B cell (primary cell): ENCODE measurements at regions not wholly inside any gene's neighbourhood (a gene's known extent, or its start where the extent isn't known, plus 50 kb on each side); places are given as distances from the start of the nearest gene placed in this dataset.

ENCODE experiments used
- ATAC-seq: fragments of 200-7000 bp; cut with Tn5 transposase; one replicate; pipeline ENCODE4 v1.10.0; 2021; ENCODE audit warnings: low read depth, mild to moderate bottlenecking, moderate number of reproducible peaks, moderate library complexity
- CTCF ChIA-PET: fragments of 350-600 bp; sonication (Branson Sonifier 250); formaldehyde crosslinking; loops from one replicate; lab custom pipeline; 2021; ENCODE audit warnings: antibody characterized with exemption, inconsistent platforms; lab: Charles Lee
- POLR2A ChIA-PET: fragments of 350-600 bp; sonication (Branson Sonifier 250); formaldehyde crosslinking; loops from one replicate; lab custom pipeline; 2021; ENCODE audit warnings: antibody characterized with exemption; lab: Charles Lee
- DNase-seq: peaks from one replicate; pipeline ENCODE4 v3.0.0; 2013
- H2AFZ ChIP-seq: 2 replicates; pipeline ENCODE4 v1.6.1; 2012; ENCODE audit warnings: mild to moderate bottlenecking, low read depth, low read length; ENCODE audit not compliant: insufficient read depth, poor library complexity, severe bottlenecking
- H3K27ac ChIP-seq, 2 donors: 1 replicate in 1 of 2; 2 replicates in 1 of 2; pipeline ENCODE4 v1.5.1; 2012 to 2013; ENCODE audit warnings: low read length in 2 of 2, mild to moderate bottlenecking in 2 of 2, moderate library complexity in 1 of 2
- H3K27me3 ChIP-seq, 4 experiments: fragments of 200-600 bp in 1 of 4; sonication (generic) in 1 of 4; replicated peaks in 1 of 4; 1 replicate in 2 of 4; 2 replicates in 2 of 4; pipeline versions ENCODE4 v1.6.1 to v1.7.0; 2013 to 2016; ENCODE audit warnings: low read length in 3 of 4, mild to moderate bottlenecking in 2 of 4, mixed read lengths in 1 of 4, moderate library complexity in 1 of 4; ENCODE audit not compliant: insufficient read depth in 4 of 4, control insufficient read depth in 3 of 4; ENCODE audit errors: control extremely low read depth in 1 of 4
- H3K36me3 ChIP-seq, 2 experiments: replicated peaks in 1 of 2; 1 replicate in 1 of 2; 2 replicates in 1 of 2; pipeline versions ENCODE4 v1.6.1 to v1.7.1; 2013; ENCODE audit warnings: low read length in 1 of 2; ENCODE audit not compliant: insufficient read depth in 2 of 2, control insufficient read depth in 1 of 2; ENCODE audit errors: control extremely low read depth in 1 of 2, extremely low read depth in 1 of 2
- H3K4me1 ChIP-seq, 2 donors: fragments of 200-600 bp in 1 of 2; sonication (generic) in 1 of 2; 1 replicate in 1 of 2; 2 replicates in 1 of 2; pipeline versions ENCODE4 v1.5.1 to v1.6.1; 2013 to 2017; ENCODE audit warnings: low read length in 2 of 2; ENCODE audit not compliant: control insufficient read depth in 2 of 2, insufficient read depth in 2 of 2
- H3K4me2 ChIP-seq: replicated peaks from 2 replicates; pipeline ENCODE3; 2012; ENCODE audit warnings: mild to moderate bottlenecking, low read depth, low read length; ENCODE audit not compliant: poor library complexity, severe bottlenecking
- H3K4me3 ChIP-seq, 5 experiments: fragments of 200-600 bp in 1 of 5; sonication (generic) in 1 of 5; 1 replicate in 3 of 5; 2 replicates in 2 of 5; pipeline versions ENCODE4 v1.5.1 to v1.7.0; 2011 to 2016; ENCODE audit warnings: low read length in 4 of 5, mild to moderate bottlenecking in 4 of 5, low read depth in 2 of 5, control low read depth in 1 of 5, moderate library complexity in 1 of 5; ENCODE audit not compliant: insufficient read depth in 1 of 5; ENCODE audit errors: control extremely low read depth in 1 of 5, extremely low read depth in 1 of 5
- H3K79me2 ChIP-seq: fragments of 200-600 bp; sonication (generic); one replicate; pipeline ENCODE4 v1.6.0; 2016; ENCODE audit warnings: low read length; ENCODE audit not compliant: control insufficient read depth, insufficient read depth
- H3K9ac ChIP-seq: fragments of 200-600 bp; sonication (generic); 2 replicates; pipeline ENCODE4 v1.6.1; 2017; ENCODE audit warnings: mild to moderate bottlenecking, low read length, moderate library complexity
- H3K9me3 ChIP-seq, 3 donors: one replicate each; pipeline versions ENCODE4 v1.6.1 to v1.7.1; 2013; ENCODE audit warnings: low read length in 2 of 3; ENCODE audit not compliant: control insufficient read depth in 2 of 3, insufficient read depth in 1 of 3; ENCODE audit errors: control extremely low read depth in 1 of 3
- H4K20me1 ChIP-seq: 2 replicates; pipeline ENCODE4 v1.6.0; 2012; ENCODE audit warnings: mild to moderate bottlenecking, low read length; ENCODE audit not compliant: insufficient read depth, control insufficient read depth, poor library complexity, severe bottlenecking
- H3K27ac Mint-ChIP-seq: one replicate; pipeline ENCODE4 v1.8.0; 2021; ENCODE audit warnings: mixed read lengths
- H3K27me3 Mint-ChIP-seq: one replicate; pipeline ENCODE4 v1.8.0; 2021; ENCODE audit warnings: mixed read lengths
- H3K4me1 Mint-ChIP-seq: one replicate; pipeline ENCODE4 v1.8.0; 2021; ENCODE audit warnings: mixed read lengths
- H3K4me3 Mint-ChIP-seq: one replicate; pipeline ENCODE4 v1.8.0; 2021; ENCODE audit warnings: mixed read lengths
- H3K9me3 Mint-ChIP-seq: one replicate; pipeline ENCODE4 v1.8.0; 2022; ENCODE audit warnings: mixed read lengths; ENCODE audit not compliant: insufficient read depth
- EZH2 ChIP-seq: IDR thresholded peaks from 2 replicates; pipeline ENCODE4 v1.6.1; 2012; ENCODE audit warnings: borderline replicate concordance, low read depth, mild to moderate bottlenecking, moderate library complexity, low read length; ENCODE audit not compliant: insufficient read depth, poor library complexity, severe bottlenecking
- WGBS: methylation state at CpG from one replicate; pipeline ENCODE4 v1.1.5; 2013; ENCODE audit warnings: missing lambda C conversion rate; ENCODE audit not compliant: insufficient coverage; 5-methylcytosine and 5-hydroxymethylcytosine counted together
- intact Hi-C: fragments of 100-400 bp; cut with micrococcal nuclease; formaldehyde crosslinking; loops from one replicate; pipeline ENCODE4 v1.10.0; 2022
- TF ChIP-seq, protein P1 (sequence below): fragments of 200-600 bp; IDR thresholded peaks from one replicate; pipeline ENCODE4 v1.8.0; 2022; ENCODE audit warnings: antibody characterized with exemption, mild to moderate bottlenecking

DNA sequence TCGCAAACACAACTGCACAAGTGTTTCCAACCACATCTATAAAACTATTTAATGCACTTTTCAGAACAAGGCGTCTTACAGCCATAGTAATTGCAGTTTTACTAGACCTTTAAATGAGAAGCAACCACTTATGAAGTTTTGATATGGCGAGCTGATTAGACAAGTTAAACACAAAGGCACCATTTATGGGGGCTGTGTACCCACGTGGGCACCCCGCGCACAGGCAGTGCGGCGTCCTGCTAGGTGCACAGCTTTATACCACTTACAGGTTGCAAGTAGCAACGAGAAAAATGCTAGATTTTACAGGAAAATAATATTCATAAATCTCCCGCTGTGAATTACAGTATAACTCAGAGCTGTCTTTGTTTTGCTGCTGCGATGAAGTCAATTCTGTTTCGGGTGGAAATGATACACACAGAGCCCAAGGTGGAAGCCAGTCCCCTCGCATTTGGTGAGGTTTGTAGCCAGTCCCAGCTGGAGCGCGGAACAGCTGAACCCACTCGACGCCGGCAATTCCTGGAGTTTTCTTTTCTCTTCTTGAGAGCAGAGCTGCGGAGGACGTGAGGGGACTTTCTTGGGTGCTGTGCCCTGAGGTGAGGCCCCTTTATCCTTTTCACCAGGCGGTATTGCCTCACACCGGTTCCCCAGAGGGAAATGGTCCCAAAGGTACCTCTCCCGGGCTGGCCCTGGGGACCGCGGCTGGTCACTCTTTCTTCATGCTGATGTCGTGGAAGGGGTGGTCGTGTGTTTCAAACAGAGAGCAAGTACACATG, 76.7 kb downstream of the PTGR3 start:
- Histone ChIP-seq H3K4me3 (no peak overlapping the region), H3K4me1 (no peaks in the 10 kb centered on the region), H2AFZ (no peak overlapping the region), H4K20me1 (no peaks in the 10 kb centered on the region), H3K79me2 (no peaks in the 10 kb centered on the region), H3K9ac (no peak overlapping the region), H3K4me2 (no peak overlapping the region), H3K27me3 (no peaks in the 10 kb centered on the region), H3K9me3 (peaks cover 0 to 8% (median 0%) of the 10 kb centered on the region in 3 donors), H3K36me3 (no peaks in the 10 kb centered on the region), H3K27ac (no peak overlapping the region)
- ChIA-PET POLR2A (no interaction called here), CTCF (no interaction called here)
- H3K27ac Mint-ChIP-seq, result no peak overlapping the region
- TF ChIP-seq, protein P1, sequence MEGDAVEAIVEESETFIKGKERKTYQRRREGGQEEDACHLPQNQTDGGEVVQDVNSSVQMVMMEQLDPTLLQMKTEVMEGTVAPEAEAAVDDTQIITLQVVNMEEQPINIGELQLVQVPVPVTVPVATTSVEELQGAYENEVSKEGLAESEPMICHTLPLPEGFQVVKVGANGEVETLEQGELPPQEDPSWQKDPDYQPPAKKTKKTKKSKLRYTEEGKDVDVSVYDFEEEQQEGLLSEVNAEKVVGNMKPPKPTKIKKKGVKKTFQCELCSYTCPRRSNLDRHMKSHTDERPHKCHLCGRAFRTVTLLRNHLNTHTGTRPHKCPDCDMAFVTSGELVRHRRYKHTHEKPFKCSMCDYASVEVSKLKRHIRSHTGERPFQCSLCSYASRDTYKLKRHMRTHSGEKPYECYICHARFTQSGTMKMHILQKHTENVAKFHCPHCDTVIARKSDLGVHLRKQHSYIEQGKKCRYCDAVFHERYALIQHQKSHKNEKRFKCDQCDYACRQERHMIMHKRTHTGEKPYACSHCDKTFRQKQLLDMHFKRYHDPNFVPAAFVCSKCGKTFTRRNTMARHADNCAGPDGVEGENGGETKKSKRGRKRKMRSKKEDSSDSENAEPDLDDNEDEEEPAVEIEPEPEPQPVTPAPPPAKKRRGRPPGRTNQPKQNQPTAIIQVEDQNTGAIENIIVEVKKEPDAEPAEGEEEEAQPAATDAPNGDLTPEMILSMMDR, result no peak
- no peak for TF ChIP-seq EZH2
- no peaks in the 10 kb centered on the region for H3K4me1 Mint-ChIP-seq
- intact Hi-C loops, result no loop called here
- peaks cover 7% of the 10 kb centered on the region for H3K27me3 Mint-ChIP-seq
- no peak for ATAC-seq
- no peak overlapping the region for H3K4me3 Mint-ChIP-seq
- WGBS, result 94% methylated on average over 21 of the region's 27 CpGs
- no peak for DNase-seq
- H3K9me3 Mint-ChIP-seq, result no peaks in the 10 kb centered on the region

DNA sequence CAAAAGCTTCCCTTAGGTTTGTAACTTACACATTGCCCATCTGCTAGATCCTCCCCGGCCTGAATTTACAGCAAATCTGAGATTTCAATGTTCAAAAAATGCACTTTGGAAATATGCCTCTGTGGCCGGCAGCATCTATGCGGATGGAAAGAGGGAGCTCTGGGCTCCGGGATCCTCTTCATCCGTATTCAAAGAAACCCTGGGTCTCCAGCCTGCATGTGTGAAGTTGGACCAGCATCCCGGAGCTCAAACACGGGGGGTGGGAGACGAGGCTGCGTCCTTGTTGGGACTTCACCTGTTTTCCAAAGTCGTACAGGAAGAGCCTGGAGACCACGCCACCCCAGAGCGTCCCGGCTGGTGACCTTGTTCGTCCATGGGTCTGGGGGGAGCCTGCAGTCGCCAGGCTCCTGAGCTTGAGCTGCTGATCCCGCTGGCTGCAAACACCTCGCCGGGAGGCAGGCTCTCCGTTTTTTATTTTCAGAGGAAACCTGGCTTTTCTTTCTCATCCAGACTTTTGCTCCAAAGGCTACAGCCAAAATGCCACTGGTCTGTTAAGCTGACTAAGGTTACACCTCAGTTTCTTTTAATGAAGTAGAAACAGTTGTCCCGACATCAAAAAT, 77.4 kb downstream of the PTGR3 start:
- 86% methylated on average over 19 of the region's 20 CpGs for WGBS
- Histone ChIP-seq H3K27ac (no peak overlapping the region), H3K4me3 (no peak overlapping the region), H3K79me2 (no peaks in the 10 kb centered on the region), H3K9ac (no peak overlapping the region), H3K4me1 (no peaks in the 10 kb centered on the region), H3K9me3 (peaks cover 0 to 8% (median 0%) of the 10 kb centered on the region in 3 donors), H3K36me3 (no peaks in the 10 kb centered on the region), H3K27me3 (no peaks in the 10 kb centered on the region), H2AFZ (no peak overlapping the region), H3K4me2 (no peak overlapping the region), H4K20me1 (no peaks in the 10 kb centered on the region)
- H3K9me3 Mint-ChIP-seq, result no peaks in the 10 kb centered on the region
- ATAC-seq, result no peak
- POLR2A ChIA-PET, result no interaction called here
- intact Hi-C loops, result no loop called here
- no peak overlapping the region for H3K27ac Mint-ChIP-seq
- H3K4me3 Mint-ChIP-seq, result no peak overlapping the region
- TF ChIP-seq EZH2, result no peak
- TF ChIP-seq, protein P1, result no peak
- no peaks in the 10 kb centered on the region for H3K4me1 Mint-ChIP-seq
- CTCF ChIA-PET, result no interaction called here
- DNase-seq, result no peak
- peaks cover 7% of the 10 kb centered on the region for H3K27me3 Mint-ChIP-seq
